ENCODE measurements at regions not wholly inside any gene's neighbourhood (a gene's known extent, or its start where the extent isn't known, plus 50 kb on each side); places are given as distances from the start of the nearest gene placed in this dataset.

DNA sequence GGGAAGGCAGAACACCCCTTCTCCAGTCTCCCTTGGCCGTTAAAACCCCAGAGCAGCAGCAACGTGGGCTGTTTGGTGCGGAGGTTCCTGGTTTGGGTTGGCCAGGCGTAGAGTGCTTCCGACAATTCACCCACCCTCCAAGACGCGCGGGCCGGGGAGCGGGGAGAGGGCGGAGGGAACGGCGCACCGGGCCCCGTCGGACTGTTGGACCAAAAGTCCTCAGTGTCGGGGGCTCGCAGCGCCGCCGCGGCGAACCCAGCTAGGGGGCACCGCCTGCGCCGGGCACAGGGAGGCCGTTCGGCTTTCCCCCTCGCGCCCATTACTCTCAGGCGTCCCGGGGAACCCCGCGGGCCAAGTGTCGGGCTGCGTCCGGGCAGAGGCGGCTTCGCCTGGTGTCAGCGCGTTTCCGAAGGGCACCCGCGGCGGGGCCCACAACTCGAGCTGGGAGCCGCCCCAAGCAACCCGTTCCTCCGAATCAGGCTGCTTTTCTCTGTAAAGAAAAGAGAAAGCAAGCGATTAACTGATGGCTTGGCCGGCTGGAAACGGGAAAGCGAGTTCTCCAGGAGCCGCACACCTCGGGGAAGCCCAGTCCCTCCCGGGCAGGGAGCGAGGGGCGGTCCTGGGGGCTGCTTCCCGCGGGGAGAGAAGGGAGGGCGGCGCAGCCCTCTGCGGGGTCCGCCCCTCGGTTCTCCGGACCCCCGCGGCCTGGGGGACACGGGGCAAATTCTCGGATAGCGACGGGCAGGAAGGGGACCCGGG lies 145.5 kb downstream of the ERCC6L2 start:
- Mint-ChIP-seq H3K27ac (no peak overlapping the region), H3K4me3 (peak overlapping the region; percentile 78), H3K4me1 (peaks cover 15% of the 10 kb centered on the region), H3K27me3 (ENCODE audit: insufficient read depth, low read depth, poor library complexity) (peaks cover 68% of the 10 kb centered on the region), H3K36me3 (ENCODE audit: low read depth) (no peaks in the 10 kb centered on the region; the same call in 2 of the 3 replicates), H3K9me3 (no peaks in the 10 kb centered on the region; the same call in 2 of the 3 replicates)
- Histone ChIP-seq H3K4me1 (ENCODE audit: insufficient read depth) (peaks cover 10% of the 10 kb centered on the region; the same call in 1 of the 2 replicates), H2AFZ (peak overlapping the region; percentile 91), H3K27ac (ENCODE audit: low read depth) (no peak overlapping the region), H3K4me3 (peak overlapping the region; percentile 80), H3K36me3 (ENCODE audit: insufficient read depth) (no peaks in the 10 kb centered on the region; the same call in 1 of the 2 replicates), H3K27me3 (ENCODE audit: insufficient read depth) (peaks cover 76% of the 10 kb centered on the region), H3K4me2 (peak overlapping the region; percentile 99), H3K79me2 (replicated peaks; ENCODE audit: insufficient read depth) (no peaks in the 10 kb centered on the region), H3K9me2 (ENCODE audit: insufficient read depth) (0 out of 2 replicates have a peak, but pooled peaks cover 3% of the 10 kb centered on the region), H4K20me1 (replicated peaks; ENCODE audit: insufficient read depth) (peaks cover 5% of the 10 kb centered on the region; the same call in 1 of the 2 replicates), H3F3A (replicated peaks; ENCODE audit: low read depth) (no peaks in the 10 kb centered on the region; the same call in 1 of the 2 replicates)
- ATAC-seq (peak; percentile 47), DNase-seq (ENCODE audit: low spot score) (peak; percentile 67)
- no peak for TF ChIP-seq POLR2AphosphoS5 (IDR thresholded peaks at IDR 0.05; ENCODE audit: low read depth)
- TF ChIP-seq ZNF331 (CRISPR knock-in tag; IDR thresholded peaks at IDR 0.05; ENCODE audit: low read depth): no peak
- TF ChIP-seq STAT1 (IDR thresholded peaks at IDR 0.05; ENCODE audit: unreplicated experiment): no peak
- no peak for TF ChIP-seq JUNB (IDR thresholded peaks at IDR 0.05; ENCODE audit: unreplicated experiment)
- peak; percentile 52 for TF ChIP-seq EZH2phosphoT487 (IDR thresholded peaks at IDR 0.05; ENCODE audit: unreplicated experiment)
- no peak for TF ChIP-seq ZNF114 (CRISPR knock-in tag; IDR thresholded peaks at IDR 0.05)
- TF ChIP-seq, protein P1, sequence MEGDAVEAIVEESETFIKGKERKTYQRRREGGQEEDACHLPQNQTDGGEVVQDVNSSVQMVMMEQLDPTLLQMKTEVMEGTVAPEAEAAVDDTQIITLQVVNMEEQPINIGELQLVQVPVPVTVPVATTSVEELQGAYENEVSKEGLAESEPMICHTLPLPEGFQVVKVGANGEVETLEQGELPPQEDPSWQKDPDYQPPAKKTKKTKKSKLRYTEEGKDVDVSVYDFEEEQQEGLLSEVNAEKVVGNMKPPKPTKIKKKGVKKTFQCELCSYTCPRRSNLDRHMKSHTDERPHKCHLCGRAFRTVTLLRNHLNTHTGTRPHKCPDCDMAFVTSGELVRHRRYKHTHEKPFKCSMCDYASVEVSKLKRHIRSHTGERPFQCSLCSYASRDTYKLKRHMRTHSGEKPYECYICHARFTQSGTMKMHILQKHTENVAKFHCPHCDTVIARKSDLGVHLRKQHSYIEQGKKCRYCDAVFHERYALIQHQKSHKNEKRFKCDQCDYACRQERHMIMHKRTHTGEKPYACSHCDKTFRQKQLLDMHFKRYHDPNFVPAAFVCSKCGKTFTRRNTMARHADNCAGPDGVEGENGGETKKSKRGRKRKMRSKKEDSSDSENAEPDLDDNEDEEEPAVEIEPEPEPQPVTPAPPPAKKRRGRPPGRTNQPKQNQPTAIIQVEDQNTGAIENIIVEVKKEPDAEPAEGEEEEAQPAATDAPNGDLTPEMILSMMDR (conservative IDR thresholded peaks at IDR 0.05; ENCODE audit: low read depth in 2 of 2): no peak
- TF ChIP-seq EZH2 (IDR thresholded peaks at IDR 0.05; ENCODE audit: low read depth, unreplicated experiment): peak; percentile 69
- TF ChIP-seq, protein P2, sequence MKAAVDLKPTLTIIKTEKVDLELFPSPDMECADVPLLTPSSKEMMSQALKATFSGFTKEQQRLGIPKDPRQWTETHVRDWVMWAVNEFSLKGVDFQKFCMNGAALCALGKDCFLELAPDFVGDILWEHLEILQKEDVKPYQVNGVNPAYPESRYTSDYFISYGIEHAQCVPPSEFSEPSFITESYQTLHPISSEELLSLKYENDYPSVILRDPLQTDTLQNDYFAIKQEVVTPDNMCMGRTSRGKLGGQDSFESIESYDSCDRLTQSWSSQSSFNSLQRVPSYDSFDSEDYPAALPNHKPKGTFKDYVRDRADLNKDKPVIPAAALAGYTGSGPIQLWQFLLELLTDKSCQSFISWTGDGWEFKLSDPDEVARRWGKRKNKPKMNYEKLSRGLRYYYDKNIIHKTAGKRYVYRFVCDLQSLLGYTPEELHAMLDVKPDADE (IDR thresholded peaks at IDR 0.05): no peak
- no peak for TF ChIP-seq CREB1 (CRISPR knock-in tag; IDR thresholded peaks at IDR 0.05; ENCODE audit: low read depth)
- TF ChIP-seq, protein P3, sequence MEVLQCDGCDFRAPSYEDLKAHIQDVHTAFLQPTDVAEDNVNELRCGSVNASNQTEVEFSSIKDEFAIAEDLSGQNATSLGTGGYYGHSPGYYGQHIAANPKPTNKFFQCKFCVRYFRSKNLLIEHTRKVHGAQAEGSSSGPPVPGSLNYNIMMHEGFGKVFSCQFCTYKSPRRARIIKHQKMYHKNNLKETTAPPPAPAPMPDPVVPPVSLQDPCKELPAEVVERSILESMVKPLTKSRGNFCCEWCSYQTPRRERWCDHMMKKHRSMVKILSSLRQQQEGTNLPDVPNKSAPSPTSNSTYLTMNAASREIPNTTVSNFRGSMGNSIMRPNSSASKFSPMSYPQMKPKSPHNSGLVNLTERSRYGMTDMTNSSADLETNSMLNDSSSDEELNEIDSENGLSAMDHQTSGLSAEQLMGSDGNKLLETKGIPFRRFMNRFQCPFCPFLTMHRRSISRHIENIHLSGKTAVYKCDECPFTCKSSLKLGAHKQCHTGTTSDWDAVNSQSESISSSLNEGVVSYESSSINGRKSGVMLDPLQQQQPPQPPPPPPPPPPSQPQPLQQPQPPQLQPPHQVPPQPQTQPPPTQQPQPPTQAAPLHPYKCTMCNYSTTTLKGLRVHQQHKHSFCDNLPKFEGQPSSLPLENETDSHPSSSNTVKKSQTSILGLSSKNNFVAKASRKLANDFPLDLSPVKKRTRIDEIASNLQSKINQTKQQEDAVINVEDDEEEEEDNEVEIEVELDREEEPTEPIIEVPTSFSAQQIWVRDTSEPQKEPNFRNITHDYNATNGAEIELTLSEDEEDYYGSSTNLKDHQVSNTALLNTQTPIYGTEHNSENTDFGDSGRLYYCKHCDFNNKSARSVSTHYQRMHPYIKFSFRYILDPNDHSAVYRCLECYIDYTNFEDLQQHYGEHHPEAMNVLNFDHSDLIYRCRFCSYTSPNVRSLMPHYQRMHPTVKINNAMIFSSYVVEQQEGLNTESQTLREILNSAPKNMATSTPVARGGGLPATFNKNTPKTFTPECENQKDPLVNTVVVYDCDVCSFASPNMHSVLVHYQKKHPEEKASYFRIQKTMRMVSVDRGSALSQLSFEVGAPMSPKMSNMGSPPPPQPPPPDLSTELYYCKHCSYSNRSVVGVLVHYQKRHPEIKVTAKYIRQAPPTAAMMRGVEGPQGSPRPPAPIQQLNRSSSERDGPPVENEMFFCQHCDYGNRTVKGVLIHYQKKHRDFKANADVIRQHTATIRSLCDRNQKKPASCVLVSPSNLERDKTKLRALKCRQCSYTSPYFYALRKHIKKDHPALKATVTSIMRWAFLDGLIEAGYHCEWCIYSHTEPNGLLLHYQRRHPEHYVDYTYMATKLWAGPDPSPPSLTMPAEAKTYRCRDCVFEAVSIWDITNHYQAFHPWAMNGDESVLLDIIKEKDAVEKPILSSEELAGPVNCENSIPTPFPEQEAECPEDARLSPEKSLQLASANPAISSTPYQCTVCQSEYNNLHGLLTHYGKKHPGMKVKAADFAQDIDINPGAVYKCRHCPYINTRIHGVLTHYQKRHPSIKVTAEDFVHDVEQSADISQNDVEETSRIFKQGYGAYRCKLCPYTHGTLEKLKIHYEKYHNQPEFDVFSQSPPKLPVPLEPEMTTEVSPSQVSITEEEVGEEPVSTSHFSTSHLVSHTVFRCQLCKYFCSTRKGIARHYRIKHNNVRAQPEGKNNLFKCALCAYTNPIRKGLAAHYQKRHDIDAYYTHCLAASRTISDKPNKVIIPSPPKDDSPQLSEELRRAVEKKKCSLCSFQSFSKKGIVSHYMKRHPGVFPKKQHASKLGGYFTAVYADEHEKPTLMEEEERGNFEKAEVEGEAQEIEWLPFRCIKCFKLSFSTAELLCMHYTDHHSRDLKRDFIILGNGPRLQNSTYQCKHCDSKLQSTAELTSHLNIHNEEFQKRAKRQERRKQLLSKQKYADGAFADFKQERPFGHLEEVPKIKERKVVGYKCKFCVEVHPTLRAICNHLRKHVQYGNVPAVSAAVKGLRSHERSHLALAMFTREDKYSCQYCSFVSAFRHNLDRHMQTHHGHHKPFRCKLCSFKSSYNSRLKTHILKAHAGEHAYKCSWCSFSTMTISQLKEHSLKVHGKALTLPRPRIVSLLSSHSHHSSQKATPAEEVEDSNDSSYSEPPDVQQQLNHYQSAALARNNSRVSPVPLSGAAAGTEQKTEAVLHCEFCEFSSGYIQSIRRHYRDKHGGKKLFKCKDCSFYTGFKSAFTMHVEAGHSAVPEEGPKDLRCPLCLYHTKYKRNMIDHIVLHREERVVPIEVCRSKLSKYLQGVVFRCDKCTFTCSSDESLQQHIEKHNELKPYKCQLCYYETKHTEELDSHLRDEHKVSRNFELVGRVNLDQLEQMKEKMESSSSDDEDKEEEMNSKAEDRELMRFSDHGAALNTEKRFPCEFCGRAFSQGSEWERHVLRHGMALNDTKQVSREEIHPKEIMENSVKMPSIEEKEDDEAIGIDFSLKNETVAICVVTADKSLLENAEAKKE (CRISPR knock-in tag; IDR thresholded peaks at IDR 0.05): no peak
- TF ChIP-seq, protein P4, sequence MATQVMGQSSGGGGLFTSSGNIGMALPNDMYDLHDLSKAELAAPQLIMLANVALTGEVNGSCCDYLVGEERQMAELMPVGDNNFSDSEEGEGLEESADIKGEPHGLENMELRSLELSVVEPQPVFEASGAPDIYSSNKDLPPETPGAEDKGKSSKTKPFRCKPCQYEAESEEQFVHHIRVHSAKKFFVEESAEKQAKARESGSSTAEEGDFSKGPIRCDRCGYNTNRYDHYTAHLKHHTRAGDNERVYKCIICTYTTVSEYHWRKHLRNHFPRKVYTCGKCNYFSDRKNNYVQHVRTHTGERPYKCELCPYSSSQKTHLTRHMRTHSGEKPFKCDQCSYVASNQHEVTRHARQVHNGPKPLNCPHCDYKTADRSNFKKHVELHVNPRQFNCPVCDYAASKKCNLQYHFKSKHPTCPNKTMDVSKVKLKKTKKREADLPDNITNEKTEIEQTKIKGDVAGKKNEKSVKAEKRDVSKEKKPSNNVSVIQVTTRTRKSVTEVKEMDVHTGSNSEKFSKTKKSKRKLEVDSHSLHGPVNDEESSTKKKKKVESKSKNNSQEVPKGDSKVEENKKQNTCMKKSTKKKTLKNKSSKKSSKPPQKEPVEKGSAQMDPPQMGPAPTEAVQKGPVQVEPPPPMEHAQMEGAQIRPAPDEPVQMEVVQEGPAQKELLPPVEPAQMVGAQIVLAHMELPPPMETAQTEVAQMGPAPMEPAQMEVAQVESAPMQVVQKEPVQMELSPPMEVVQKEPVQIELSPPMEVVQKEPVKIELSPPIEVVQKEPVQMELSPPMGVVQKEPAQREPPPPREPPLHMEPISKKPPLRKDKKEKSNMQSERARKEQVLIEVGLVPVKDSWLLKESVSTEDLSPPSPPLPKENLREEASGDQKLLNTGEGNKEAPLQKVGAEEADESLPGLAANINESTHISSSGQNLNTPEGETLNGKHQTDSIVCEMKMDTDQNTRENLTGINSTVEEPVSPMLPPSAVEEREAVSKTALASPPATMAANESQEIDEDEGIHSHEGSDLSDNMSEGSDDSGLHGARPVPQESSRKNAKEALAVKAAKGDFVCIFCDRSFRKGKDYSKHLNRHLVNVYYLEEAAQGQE (IDR thresholded peaks at IDR 0.05; ENCODE audit: unreplicated experiment): no peak
- TF ChIP-seq NANOG (IDR thresholded peaks at IDR 0.05; ENCODE audit: borderline replicate concordance): no peak
